Anterior cingulate cortex (tissue), 58 donors: ENCODE measurements at regions not wholly inside any gene's neighbourhood (a gene's known extent, or its start where the extent isn't known, plus 50 kb on each side); places are given as distances from the start of the nearest gene placed in this dataset.
"Not testable (repeated sequence)": the region's sequence is repeated elsewhere in the genome, so short reads cannot be mapped to it uniquely, and the experiment has no call there.

Experiments used
- DNase-seq, 58 donors: peaks; one replicate each; lab custom pipeline; 2025; lab: John Stamatoyannopoulos, UW

- DNase-seq = no peak
Measured at GRCh38 chr7:136441835-136442234, 426.6 kb upstream of the CHRM2 start.

- DNase-seq = not testable (repeated sequence)
Measured at GRCh38 chr7:136431736-136432135, 436.7 kb upstream of the CHRM2 start.

GRCh38 chr7:136424058-136424457 lies 444.4 kb upstream of the CHRM2 start:
- no peak for DNase-seq

DNA sequence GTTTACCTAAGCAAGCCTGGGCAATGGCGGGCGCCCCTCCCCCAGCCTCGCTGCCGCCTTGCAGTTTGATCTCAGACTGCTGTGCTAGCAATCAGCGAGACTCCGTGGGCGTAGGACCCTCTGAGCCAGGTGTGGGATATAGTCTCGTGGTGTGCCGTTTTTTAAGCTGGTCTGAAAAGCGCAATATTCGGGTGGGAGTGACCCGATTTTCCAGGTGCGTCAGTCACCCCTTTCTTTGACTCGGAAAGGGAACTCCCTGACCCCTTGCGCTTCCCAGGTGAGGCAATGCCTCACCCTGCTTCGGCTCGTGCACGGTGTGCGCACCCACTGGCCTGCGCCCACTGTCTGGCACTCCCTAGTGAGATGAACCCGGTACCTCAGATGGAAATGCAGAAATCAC lies 442.6 kb upstream of the MTPN start:
- DNase-seq = not testable (repeated sequence)

DNA sequence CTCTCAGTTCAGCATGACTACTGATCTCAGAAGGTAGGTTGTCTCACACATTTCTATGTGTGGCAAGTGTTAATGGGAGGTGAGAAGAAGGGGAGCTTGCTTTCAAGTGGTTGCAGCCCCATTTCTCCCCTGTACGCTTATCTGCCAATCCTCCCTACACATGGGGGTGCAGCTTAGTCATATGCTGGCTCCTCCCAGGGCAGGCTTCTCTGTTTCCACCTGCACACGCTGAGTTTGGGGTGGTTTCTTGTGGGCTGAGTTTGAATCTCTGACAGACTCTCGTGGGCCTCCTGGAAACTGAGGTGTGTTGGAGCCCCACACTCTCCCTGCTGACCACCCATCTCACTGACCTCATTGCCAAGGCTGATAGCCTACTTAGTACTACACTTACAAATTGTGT lies 435.8 kb upstream of the MTPN start:
- no peak for DNase-seq

- peak in 31 of 58 donors; percentile 1 to 56 (median 10) for DNase-seq
Measured at GRCh38 chr7:136405931-136406777, 429.0 kb upstream of the MTPN start.

GRCh38 chr7:136403591-136403990 lies 426.4 kb upstream of the MTPN start:
- no peak for DNase-seq

- DNase-seq = no peak
Measured at GRCh38 chr7:136400877-136401276, 423.7 kb upstream of the MTPN start.

GRCh38 chr7:136399385-136399784 lies 422.2 kb upstream of the MTPN start:
- DNase-seq = no peak

DNA sequence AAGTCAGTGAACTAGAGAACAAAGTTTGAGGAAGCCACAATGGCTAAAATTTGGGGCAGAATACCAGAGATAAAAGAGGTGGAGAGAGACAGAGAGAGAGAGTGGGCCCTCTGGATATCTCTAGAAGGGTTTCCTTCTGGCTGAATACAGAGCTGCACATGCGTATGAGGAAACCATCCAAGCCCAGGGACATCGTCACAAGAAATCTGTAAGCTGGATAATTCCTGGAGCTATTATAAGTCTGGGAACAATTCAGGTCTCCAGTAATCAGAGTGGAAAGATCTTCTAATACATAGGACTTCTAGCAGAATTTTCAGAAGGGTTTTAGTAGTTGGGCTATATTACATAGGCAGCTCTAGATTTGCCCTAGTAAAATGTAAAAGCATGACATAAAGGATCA lies 415.7 kb upstream of the MTPN start:
- DNase-seq = no peak

DNA sequence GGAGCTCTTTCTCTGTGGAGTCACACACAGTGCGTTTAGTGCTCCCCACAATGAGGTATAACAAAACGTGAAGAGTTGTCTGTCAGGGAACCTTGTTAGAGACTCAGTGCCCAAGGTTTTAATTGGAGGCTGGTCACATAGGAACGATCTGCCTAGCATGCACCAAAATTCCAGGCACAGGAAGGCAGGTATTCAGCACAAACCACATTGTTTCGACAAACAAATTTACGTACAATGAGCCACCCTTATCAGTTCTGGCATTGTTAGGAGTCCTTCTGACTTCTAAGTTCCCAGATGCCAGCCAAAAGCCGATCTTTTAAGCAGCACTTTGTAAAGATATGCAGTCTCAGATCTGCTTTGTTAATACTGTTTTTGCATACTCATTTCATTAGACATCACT lies 414.2 kb upstream of the MTPN start:
- no peak for DNase-seq

DNA sequence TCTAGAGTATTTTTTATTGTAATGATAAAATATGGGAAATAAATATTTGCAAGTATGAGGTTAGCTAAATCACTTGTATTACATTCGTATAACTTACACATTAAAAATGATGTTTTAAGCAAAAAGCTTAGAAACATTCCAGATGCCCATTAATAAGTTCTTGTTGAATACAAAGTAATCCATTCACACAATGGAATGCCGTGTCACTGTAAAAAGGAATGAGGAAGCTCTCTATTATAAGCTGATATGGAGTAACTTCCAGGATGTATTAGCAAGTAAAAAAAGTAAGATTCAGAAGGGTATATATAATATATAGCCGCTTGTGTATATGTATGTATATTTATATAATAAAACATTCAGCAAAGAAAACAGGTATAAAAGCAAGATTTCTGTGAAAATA lies 412.8 kb upstream of the MTPN start:
- DNase-seq = no peak

DNA sequence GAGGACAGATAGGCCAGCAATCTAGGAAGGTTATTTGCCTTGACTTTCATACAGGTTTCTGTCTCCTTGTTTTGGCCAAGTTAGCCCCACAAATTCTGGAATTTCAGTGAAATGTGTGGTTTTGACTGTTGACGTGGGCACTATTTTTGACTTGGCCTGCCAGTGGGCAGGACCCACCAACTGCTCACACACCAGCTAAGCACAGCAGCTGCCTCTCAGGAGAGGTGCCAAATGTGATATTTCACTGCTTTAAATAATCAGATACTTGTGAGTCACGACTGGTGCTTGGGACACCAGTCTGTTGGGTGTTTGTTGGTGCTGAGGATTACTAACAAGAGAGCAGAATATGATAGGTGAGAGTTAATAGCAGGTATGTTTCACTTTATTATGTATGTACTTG lies 409.7 kb upstream of the MTPN start:
- peak in 8 of 58 donors; percentile 1 to 14 (median 2) for DNase-seq

DNA sequence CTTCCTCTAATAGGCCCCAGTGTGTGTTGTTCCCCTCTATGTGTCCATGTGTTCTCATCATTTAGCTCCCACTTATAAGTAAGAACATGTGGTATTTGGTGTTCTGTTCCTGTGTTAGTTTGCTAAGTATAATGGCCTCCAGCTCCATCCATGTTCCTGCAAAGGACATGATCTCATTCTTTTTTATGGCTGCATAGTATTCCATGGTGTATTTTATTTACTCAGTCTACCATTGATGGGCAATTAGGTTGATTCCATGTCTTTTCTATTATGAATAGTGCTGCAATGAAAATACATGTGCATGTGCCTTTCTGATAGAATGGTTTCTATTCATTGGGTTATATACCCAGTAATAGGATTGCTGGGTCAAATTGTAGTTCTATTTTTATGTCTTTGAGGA lies 394.2 kb upstream of the MTPN start:
- DNase-seq = not testable (repeated sequence)

GRCh38 chr7:136370137-136370536 lies 393.0 kb upstream of the MTPN start:
- no peak for DNase-seq

- DNase-seq = no peak
Measured at GRCh38 chr7:136369225-136369624, 392.1 kb upstream of the MTPN start.

DNA sequence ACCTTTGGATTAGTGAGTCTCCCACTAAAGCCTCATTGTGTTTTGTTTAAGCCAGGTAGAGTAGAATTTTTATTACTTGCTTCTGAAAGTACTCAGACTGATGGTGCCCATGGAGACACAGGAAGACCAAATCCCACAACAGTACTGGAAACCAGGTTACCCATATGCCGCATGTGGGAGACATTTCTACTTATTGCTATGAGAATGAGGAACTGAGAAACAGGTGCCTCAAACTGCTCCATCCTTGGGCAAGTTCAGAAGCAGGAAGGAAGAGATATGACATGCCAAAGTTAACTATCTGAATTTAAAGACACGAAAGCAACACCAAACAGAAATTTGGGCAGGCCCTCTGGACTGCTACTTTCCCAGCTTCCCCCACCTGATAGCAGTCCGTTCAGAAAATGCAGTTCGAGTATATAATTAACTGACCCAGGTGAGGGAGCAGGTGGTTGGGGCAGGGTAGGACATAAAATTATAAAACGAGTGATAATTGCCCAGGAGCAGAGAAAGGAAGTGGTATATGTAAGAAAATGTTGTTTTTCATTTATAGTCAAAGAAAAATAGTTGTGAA lies 382.3 kb upstream of the MTPN start:
- DNase-seq = no peak

DNA sequence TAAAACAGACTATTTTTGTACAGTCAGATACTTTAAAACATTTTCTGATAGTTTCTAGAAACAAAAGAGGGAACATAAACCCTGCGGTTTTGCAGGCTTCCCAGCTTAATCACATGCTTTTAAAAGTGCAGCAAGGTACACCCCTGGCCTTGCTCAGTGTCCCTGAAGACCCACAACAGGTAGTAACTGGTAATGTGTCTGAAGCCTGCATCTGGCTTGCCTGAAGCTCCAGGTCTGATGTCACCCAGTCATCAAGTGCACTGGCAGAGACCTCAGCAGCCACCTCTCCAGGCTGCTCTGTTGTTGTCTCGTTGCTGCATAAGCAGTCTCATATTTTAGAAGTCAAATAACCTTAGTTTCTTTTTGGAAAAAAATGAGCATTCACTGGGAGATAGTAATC lies 376.1 kb upstream of the MTPN start:
- DNase-seq = no peak

DNA sequence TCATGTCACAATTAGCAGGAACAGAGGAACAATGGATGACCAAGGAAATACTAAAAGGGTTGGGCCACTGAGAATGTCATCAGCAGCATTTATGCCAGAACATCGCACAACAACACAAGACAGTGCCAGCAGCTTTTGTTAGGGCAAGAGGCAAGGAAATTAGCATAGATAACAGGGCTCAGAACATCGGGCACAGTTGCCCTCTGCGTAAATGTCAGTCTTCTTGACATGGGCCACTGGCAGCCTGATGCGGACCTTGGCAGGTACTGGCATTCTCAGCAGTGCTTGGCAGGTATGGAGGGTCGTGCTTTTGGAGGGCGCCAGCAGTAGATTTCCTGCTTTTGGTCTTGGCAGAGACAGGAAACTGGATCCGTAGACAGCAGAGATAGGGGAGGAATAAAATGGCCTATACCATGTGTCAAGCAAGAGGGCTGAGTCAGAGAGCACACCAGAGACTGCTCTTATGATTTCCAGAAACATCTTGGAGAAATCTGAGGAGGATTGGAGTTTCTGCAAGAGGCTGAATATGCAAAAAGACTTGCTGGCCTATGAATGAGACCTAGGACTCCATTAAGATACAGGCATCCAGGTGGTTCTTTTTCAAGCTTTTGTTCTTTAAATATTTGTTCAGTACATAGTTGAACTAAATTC lies 371.5 kb upstream of the MTPN start:
- DNase-seq = no peak

DNA sequence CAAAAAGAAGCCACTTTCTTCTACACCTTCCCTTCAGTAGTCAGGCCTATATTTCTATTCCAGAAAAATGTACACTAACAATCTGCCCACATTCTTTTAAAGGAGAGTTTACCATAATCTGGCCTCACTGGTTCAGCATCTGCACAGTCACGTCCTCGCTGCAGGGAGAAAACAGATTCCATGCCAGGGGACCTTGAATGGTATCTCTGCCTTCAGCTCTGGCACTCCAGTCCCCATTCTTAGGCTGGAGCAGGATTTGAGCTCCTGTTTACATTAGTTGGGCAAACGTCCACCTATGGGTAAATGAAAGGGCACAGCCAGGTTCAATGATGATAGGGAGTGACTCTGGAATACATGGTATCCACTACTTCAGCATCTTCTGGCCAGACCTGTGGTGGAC lies 371.0 kb upstream of the MTPN start:
- DNase-seq = no peak

GRCh38 chr7:136347488-136347887 lies 370.3 kb upstream of the MTPN start:
- no peak for DNase-seq

DNA sequence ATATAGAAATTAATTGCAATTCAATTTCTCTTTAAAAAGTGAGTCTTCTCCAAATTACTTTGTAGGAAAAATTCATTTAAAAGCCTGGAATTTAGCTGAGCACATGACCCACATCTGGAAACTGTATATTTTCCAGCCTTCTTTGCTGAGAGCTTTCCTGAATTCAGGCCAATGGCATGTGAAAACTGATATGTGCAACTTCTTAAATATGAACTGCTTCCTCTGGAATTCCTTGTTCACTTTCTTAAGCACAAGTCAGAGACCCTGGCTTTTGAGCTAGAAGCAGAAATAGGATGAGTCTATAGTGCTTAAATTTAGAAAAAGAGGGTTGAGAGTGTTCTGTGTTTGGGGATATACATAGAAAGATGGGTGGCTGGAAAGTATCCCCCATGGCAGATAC lies 365.1 kb upstream of the MTPN start:
- no peak for DNase-seq
